ENCODE measurements at regions not wholly inside any gene's neighbourhood (a gene's known extent, or its start where the extent isn't known, plus 50 kb on each side); places are given as distances from the start of the nearest gene placed in this dataset.

DNA sequence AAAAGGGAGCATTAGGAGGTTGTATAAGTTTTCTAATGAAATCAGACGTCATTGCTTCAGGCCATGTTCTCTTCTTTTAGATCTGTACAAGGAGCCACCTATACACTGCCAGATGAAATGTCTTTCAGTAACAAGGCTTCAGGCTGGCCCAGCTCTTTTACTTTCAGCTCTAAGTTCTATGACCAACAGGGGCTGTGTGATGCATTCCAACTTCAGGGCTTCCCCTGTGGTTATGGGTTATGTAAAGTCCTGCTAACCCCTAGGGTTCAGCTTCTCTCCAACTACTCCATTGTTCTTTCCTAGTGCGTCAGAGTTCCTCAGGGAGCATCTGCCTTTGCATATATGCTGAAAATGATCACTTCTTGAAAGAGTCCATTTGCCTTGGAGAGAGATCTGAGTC is 79.4 kb upstream of the TTC29 start:
- WGBS, 2 donors, result 52 to 80% methylated on average over 2 of the region's 2 CpGs
- H3K4me3 ChIP-seq (ENCODE audit: low read depth, poor library complexity, severe bottlenecking), result no peak overlapping the region
- intact Hi-C loops (cut with DNase I; ENCODE audit: low total_unique reads), result loop anchor here (10.0 kb wide), 1 partner anchor 70 kb away; no protein-coding TSS in a partner anchor
- DNase-seq (ENCODE audit: low spot score in 2 of 2), result no peak
- no peak for TF ChIP-seq POLR2A (IDR thresholded peaks at IDR 0.05)
- TF ChIP-seq, protein P1, sequence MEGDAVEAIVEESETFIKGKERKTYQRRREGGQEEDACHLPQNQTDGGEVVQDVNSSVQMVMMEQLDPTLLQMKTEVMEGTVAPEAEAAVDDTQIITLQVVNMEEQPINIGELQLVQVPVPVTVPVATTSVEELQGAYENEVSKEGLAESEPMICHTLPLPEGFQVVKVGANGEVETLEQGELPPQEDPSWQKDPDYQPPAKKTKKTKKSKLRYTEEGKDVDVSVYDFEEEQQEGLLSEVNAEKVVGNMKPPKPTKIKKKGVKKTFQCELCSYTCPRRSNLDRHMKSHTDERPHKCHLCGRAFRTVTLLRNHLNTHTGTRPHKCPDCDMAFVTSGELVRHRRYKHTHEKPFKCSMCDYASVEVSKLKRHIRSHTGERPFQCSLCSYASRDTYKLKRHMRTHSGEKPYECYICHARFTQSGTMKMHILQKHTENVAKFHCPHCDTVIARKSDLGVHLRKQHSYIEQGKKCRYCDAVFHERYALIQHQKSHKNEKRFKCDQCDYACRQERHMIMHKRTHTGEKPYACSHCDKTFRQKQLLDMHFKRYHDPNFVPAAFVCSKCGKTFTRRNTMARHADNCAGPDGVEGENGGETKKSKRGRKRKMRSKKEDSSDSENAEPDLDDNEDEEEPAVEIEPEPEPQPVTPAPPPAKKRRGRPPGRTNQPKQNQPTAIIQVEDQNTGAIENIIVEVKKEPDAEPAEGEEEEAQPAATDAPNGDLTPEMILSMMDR (IDR thresholded peaks at IDR 0.05), result no peak

- no peak overlapping the region for H3K4me3 ChIP-seq (ENCODE audit: low read depth, poor library complexity, severe bottlenecking)
- DNase-seq (ENCODE audit: low spot score in 2 of 2), result no peak
- intact Hi-C loops (cut with DNase I; ENCODE audit: low total_unique reads), result loop anchor here (10.0 kb wide), 1 partner anchor 66 kb away; no protein-coding TSS in a partner anchor
- TF ChIP-seq POLR2A (IDR thresholded peaks at IDR 0.05), result no peak
- TF ChIP-seq, protein P1 (IDR thresholded peaks at IDR 0.05), result no peak
Measured at GRCh38 chr4:147029296-147029695, 83.6 kb upstream of the TTC29 start.

- 53 to 58% methylated on average over 1 of the region's 1 CpG for WGBS, 2 donors
- TF ChIP-seq POLR2A (IDR thresholded peaks at IDR 0.05), result no peak
- TF ChIP-seq, protein P1 (IDR thresholded peaks at IDR 0.05), result no peak
- H3K4me3 ChIP-seq (ENCODE audit: low read depth, poor library complexity, severe bottlenecking), result no peak overlapping the region
- no peak for DNase-seq (ENCODE audit: low spot score in 2 of 2)
- intact Hi-C loops (cut with DNase I; ENCODE audit: low total_unique reads), result no loop called here
Measured at GRCh38 chr4:147034372-147034771, 88.7 kb upstream of the TTC29 start.

DNA sequence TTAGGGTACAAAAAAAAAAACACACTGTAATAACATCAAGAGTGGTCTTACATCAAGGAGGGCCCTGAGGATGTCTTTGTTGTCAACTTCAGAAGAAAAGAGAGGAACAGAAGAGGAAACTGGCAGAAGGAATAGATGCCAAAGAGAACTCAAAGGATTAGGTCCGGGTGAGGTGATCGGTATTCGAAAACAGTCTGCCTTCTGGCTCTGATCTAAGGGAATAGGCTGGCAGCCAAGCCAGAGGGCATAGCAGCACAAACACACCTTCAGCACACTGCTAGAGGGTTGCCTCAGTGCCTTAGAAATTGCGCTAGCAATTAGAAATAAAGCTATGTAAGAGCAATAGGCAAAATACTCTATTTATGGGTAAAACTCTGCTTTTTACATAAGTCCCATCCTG is 91.4 kb upstream of the TTC29 start:
- no peak overlapping the region for H3K4me3 ChIP-seq (ENCODE audit: low read depth, poor library complexity, severe bottlenecking)
- TF ChIP-seq POLR2A (IDR thresholded peaks at IDR 0.05), result no peak
- TF ChIP-seq, protein P1 (IDR thresholded peaks at IDR 0.05), result no peak
- 56 to 75% methylated on average over 4 of the region's 4 CpGs for WGBS, 2 donors
- DNase-seq (ENCODE audit: low spot score in 2 of 2), result no peak
- intact Hi-C loops (cut with DNase I; ENCODE audit: low total_unique reads), result no loop called here

DNA sequence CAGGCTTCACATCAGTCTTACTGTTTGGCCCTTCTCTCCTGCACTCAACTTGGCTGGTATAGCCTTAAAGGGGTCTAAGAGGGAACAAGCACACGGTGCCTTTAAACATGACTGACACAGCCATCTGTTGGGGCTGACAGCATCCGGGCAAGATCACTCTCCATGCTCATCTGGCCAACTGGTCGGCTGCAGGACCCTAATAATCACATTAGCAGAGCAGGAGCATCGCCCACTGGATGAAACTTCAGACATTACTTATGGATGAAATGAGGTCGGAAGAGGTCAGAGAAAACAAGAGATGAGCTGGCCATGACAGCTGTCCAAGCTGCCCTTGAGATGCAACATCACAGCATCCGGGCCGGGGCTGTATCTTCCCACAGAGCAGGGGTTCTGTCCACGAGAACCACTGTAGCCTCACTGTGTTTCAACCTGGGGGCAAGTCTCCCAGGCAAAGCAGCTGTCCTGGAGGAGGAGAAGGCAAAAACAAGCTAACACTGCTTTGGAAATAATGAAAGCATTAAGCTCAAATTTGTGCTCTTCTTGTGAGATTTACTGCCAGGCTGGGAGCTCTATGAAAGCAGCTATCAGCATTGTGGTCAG is 94.4 kb upstream of the TTC29 start:
- no peak overlapping the region for H3K4me3 ChIP-seq (ENCODE audit: low read depth, poor library complexity, severe bottlenecking)
- TF ChIP-seq, protein P1 (IDR thresholded peaks at IDR 0.05), result no peak
- no peak for TF ChIP-seq POLR2A (IDR thresholded peaks at IDR 0.05)
- intact Hi-C loops (cut with DNase I; ENCODE audit: low total_unique reads), result no loop called here
- 83 to 87% methylated on average over 8 of the region's 8 CpGs for WGBS, 2 donors
- no peak for DNase-seq (ENCODE audit: low spot score in 2 of 2)

GRCh38 chr4:147040874-147041273 is 95.2 kb upstream of the TTC29 start:
- DNase-seq (ENCODE audit: low spot score in 2 of 2), result no peak
- WGBS, 2 donors, result 87 to 89% methylated on average over 3 of the region's 3 CpGs
- intact Hi-C loops (cut with DNase I; ENCODE audit: low total_unique reads), result no loop called here
- no peak for TF ChIP-seq POLR2A (IDR thresholded peaks at IDR 0.05)
- TF ChIP-seq, protein P1 (IDR thresholded peaks at IDR 0.05), result no peak
- H3K4me3 ChIP-seq (ENCODE audit: low read depth, poor library complexity, severe bottlenecking), result no peak overlapping the region
